ENCODE measurements at regions not wholly inside any gene's neighbourhood (a gene's known extent, or its start where the extent isn't known, plus 50 kb on each side); places are given as distances from the start of the nearest gene placed in this dataset.

GRCh38 chr1:198102454-198102827 lies 54.4 kb upstream of the NEK7 start:
- WGBS, 4 donors: 44 to 72% (median 59%) methylated on average over 1 of the region's 1 CpG
- no peak overlapping the region for H3K27ac ChIP-seq
- no peaks in the 10 kb centered on the region for H3K36me3 ChIP-seq
- no peak for ATAC-seq
- TF ChIP-seq CTCF (IDR thresholded peaks at IDR 0.05) (no peak), POLR2A (IDR thresholded peaks at IDR 0.05) (no peak)
- H3K27me3 ChIP-seq: no peaks in the 10 kb centered on the region
- H3K4me1 ChIP-seq: no peaks in the 10 kb centered on the region
- intact Hi-C loops (cut with DNase I): no loop called here
- no peak overlapping the region for H3K4me3 ChIP-seq
- no peaks in the 10 kb centered on the region for H3K9me3 ChIP-seq
- no peak for DNase-seq

- H3K36me3 ChIP-seq: no peaks in the 10 kb centered on the region
- H3K4me1 ChIP-seq: no peaks in the 10 kb centered on the region
- no peaks in the 10 kb centered on the region for H3K27me3 ChIP-seq
- 38 to 64% (median 47%) methylated on average over 1 of the region's 1 CpG for WGBS, 4 donors
- TF ChIP-seq CTCF (IDR thresholded peaks at IDR 0.05) (no peak), POLR2A (IDR thresholded peaks at IDR 0.05) (no peak)
- H3K4me3 ChIP-seq: no peak overlapping the region
- H3K9me3 ChIP-seq: no peaks in the 10 kb centered on the region
- no peak for ATAC-seq
- no peak overlapping the region for H3K27ac ChIP-seq
- intact Hi-C loops (cut with DNase I): no loop called here
- DNase-seq: no peak
These were observed 51.6 kb upstream of the NEK7 start for GRCh38 chr1:198105185-198105584.

GRCh38 chr1:198106011-198106410 lies 50.8 kb upstream of the NEK7 start:
- Histone ChIP-seq H3K4me1 (no peaks in the 10 kb centered on the region), H3K36me3 (no peaks in the 10 kb centered on the region), H3K27ac (no peak overlapping the region), H3K4me3 (no peak overlapping the region), H3K9me3 (no peaks in the 10 kb centered on the region), H3K27me3 (no peaks in the 10 kb centered on the region)
- TF ChIP-seq CTCF (IDR thresholded peaks at IDR 0.05): no peak
- TF ChIP-seq POLR2A (IDR thresholded peaks at IDR 0.05): no peak
- ATAC-seq (no peak), DNase-seq (no peak)
- intact Hi-C loops (cut with DNase I): no loop called here
